ENCODE measurements at regions not wholly inside any gene's neighbourhood (a gene's known extent, or its start where the extent isn't known, plus 50 kb on each side); places are given as distances from the start of the nearest gene placed in this dataset.

GRCh38 chr3:5692446-5692845 is 504.9 kb downstream of the EDEM1 start:
- TF ChIP-seq POLR2A (IDR thresholded peaks at IDR 0.05) (no peak), POLR2AphosphoS5 (IDR thresholded peaks at IDR 0.05) (no peak), EP300 (IDR thresholded peaks at IDR 0.05) (no peak)
- TF ChIP-seq, protein P1, sequence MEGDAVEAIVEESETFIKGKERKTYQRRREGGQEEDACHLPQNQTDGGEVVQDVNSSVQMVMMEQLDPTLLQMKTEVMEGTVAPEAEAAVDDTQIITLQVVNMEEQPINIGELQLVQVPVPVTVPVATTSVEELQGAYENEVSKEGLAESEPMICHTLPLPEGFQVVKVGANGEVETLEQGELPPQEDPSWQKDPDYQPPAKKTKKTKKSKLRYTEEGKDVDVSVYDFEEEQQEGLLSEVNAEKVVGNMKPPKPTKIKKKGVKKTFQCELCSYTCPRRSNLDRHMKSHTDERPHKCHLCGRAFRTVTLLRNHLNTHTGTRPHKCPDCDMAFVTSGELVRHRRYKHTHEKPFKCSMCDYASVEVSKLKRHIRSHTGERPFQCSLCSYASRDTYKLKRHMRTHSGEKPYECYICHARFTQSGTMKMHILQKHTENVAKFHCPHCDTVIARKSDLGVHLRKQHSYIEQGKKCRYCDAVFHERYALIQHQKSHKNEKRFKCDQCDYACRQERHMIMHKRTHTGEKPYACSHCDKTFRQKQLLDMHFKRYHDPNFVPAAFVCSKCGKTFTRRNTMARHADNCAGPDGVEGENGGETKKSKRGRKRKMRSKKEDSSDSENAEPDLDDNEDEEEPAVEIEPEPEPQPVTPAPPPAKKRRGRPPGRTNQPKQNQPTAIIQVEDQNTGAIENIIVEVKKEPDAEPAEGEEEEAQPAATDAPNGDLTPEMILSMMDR (IDR thresholded peaks at IDR 0.05) = no peak
- WGBS, 5 donors = 64 to 83% (median 74%) methylated on average over 7 of the region's 7 CpGs
- Histone ChIP-seq H3K27me3 (no peaks in the 10 kb centered on the region), H3K36me3 (no peaks in the 10 kb centered on the region), H3K9me3 (peaks cover 4 to 27% (median 19%) of the 10 kb centered on the region in 4 donors), H3K27ac (no peak overlapping the region), H3K4me3 (no peak overlapping the region), H3K4me1 (no peaks in the 10 kb centered on the region)
- no peak for DNase-seq
- intact Hi-C loops (cut with DNase I; ENCODE audit: low total_unique reads) = no loop called here

- 59 to 79% (median 67%) methylated on average over 1 of the region's 1 CpG for WGBS, 5 donors
- H3K4me3 ChIP-seq = no peak overlapping the region
- no peak overlapping the region for H3K27ac ChIP-seq
- H3K9me3 ChIP-seq = peaks cover 4 to 27% (median 19%) of the 10 kb centered on the region in 4 donors
- no peaks in the 10 kb centered on the region for H3K4me1 ChIP-seq
- H3K36me3 ChIP-seq = no peaks in the 10 kb centered on the region
- no peaks in the 10 kb centered on the region for H3K27me3 ChIP-seq
- intact Hi-C loops (cut with DNase I; ENCODE audit: low total_unique reads) = no loop called here
- TF ChIP-seq POLR2AphosphoS5 (IDR thresholded peaks at IDR 0.05) (no peak), EP300 (IDR thresholded peaks at IDR 0.05) (no peak), POLR2A (IDR thresholded peaks at IDR 0.05) (no peak)
- TF ChIP-seq, protein P1 (IDR thresholded peaks at IDR 0.05) = no peak
- DNase-seq = no peak
Measured at GRCh38 chr3:5694266-5694665, 506.8 kb downstream of the EDEM1 start.

- Histone ChIP-seq H3K27ac (no peak overlapping the region), H3K27me3 (no peaks in the 10 kb centered on the region), H3K9me3 (no peaks in the 10 kb centered on the region), H3K4me3 (no peak overlapping the region), H3K4me1 (no peaks in the 10 kb centered on the region), H3K36me3 (no peaks in the 10 kb centered on the region)
- DNase-seq = no peak
- no peak for TF ChIP-seq POLR2AphosphoS5 (IDR thresholded peaks at IDR 0.05)
- TF ChIP-seq, protein P1 (IDR thresholded peaks at IDR 0.05) = no peak
- no peak for TF ChIP-seq POLR2A (IDR thresholded peaks at IDR 0.05)
- TF ChIP-seq EP300 (IDR thresholded peaks at IDR 0.05) = no peak
- intact Hi-C loops (cut with DNase I; ENCODE audit: low total_unique reads) = no loop called here
- WGBS, 5 donors = 94 to 97% (median 94%) methylated on average over 9 of the region's 9 CpGs
Measured at GRCh38 chr3:5698851-5699250, 511.3 kb downstream of the EDEM1 start.

- DNase-seq = no peak
- TF ChIP-seq POLR2A (IDR thresholded peaks at IDR 0.05) (no peak), EP300 (IDR thresholded peaks at IDR 0.05) (no peak), POLR2AphosphoS5 (IDR thresholded peaks at IDR 0.05) (no peak)
- TF ChIP-seq, protein P1 (IDR thresholded peaks at IDR 0.05) = no peak
- no peaks in the 10 kb centered on the region for H3K9me3 ChIP-seq
- intact Hi-C loops (cut with DNase I; ENCODE audit: low total_unique reads) = no loop called here
- no peaks in the 10 kb centered on the region for H3K36me3 ChIP-seq
- no peak overlapping the region for H3K4me3 ChIP-seq
- no peak overlapping the region for H3K27ac ChIP-seq
- H3K27me3 ChIP-seq = no peaks in the 10 kb centered on the region
- no peaks in the 10 kb centered on the region for H3K4me1 ChIP-seq
- 86 to 93% (median 90%) methylated on average over 6 of the region's 6 CpGs for WGBS, 5 donors
Measured at GRCh38 chr3:5699313-5699712, 511.8 kb downstream of the EDEM1 start.

All from stomach (tissue), 8 donors.